ENCODE measurements at regions not wholly inside any gene's neighbourhood (a gene's known extent, or its start where the extent isn't known, plus 50 kb on each side); places are given as distances from the start of the nearest gene placed in this dataset.

DNA sequence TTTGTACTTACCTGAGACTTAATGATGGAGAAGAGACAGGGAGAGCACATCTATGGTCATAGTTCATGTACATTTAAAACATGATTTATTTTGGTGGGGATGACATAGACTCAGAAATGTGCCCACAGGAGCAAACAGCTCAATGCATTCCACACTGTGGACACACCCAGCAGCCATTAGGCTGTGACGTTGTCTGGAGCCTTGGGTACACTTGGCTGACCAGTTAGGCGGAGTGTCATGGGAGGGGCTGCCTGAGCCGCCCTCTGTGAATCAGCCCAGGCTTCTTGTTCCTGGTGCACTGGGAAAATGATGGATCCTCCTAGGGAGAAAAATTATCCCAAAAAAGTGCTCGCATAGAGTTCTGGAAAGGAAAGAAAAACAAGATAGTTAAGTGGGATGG is 231.0 kb upstream of the GMDS start:
- Histone ChIP-seq H3K27me3 (ENCODE audit: control insufficient read depth, insufficient read depth, low read length, poor library complexity, severe bottlenecking) (no peaks in the 10 kb centered on the region), H3K4me1 (ENCODE audit: control insufficient read depth, insufficient read depth, low read length) (no peaks in the 10 kb centered on the region), H3K27ac (ENCODE audit: insufficient read depth, low read depth, low read length, poor library complexity, severe bottlenecking) (no peak overlapping the region), H3K9me3 (ENCODE audit: control insufficient read depth, low read length) (no peaks in the 10 kb centered on the region), H3K4me3 (ENCODE audit: insufficient read depth, low read depth, low read length) (no peak overlapping the region), H3K36me3 (ENCODE audit: control insufficient read depth, insufficient read depth, low read length) (no peaks in the 10 kb centered on the region)
- 79 to 80% methylated on average over 4 of the region's 4 CpGs for WGBS, 2 experiments

GRCh38 chr6:2471472-2471871 is 226.1 kb upstream of the GMDS start:
- no peaks in the 10 kb centered on the region for H3K9me3 ChIP-seq (ENCODE audit: control insufficient read depth, low read length)
- no peaks in the 10 kb centered on the region for H3K36me3 ChIP-seq (ENCODE audit: control insufficient read depth, insufficient read depth, low read length)
- 83 to 87% methylated on average over 9 of the region's 9 CpGs for WGBS, 2 experiments

GRCh38 chr6:2469428-2469827 is 224.0 kb upstream of the GMDS start:
- H3K4me1 ChIP-seq (ENCODE audit: control insufficient read depth, insufficient read depth, low read length) = peaks cover 4% of the 10 kb centered on the region
- no peak overlapping the region for H3K27ac ChIP-seq (ENCODE audit: insufficient read depth, low read depth, low read length, poor library complexity, severe bottlenecking)
- H3K9me3 ChIP-seq (ENCODE audit: control insufficient read depth, low read length) = no peaks in the 10 kb centered on the region
- H3K4me3 ChIP-seq (ENCODE audit: insufficient read depth, low read depth, low read length) = no peak overlapping the region
- H3K27me3 ChIP-seq (ENCODE audit: control insufficient read depth, insufficient read depth, low read length, poor library complexity, severe bottlenecking) = no peaks in the 10 kb centered on the region
- H3K36me3 ChIP-seq (ENCODE audit: control insufficient read depth, insufficient read depth, low read length) = no peaks in the 10 kb centered on the region
- 95 to 96% methylated on average over 8 of the region's 8 CpGs for WGBS, 2 experiments

More at GRCh38 chr6:2471472-2471871, 226.1 kb upstream of the GMDS start:
- H3K4me1 ChIP-seq (ENCODE audit: control insufficient read depth, insufficient read depth, low read length) = peaks cover 4% of the 10 kb centered on the region
- H3K27me3 ChIP-seq (ENCODE audit: control insufficient read depth, insufficient read depth, low read length, poor library complexity, severe bottlenecking) = no peaks in the 10 kb centered on the region
- H3K27ac ChIP-seq (ENCODE audit: insufficient read depth, low read depth, low read length, poor library complexity, severe bottlenecking) = no peak overlapping the region
- no peak overlapping the region for H3K4me3 ChIP-seq (ENCODE audit: insufficient read depth, low read depth, low read length)

DNA sequence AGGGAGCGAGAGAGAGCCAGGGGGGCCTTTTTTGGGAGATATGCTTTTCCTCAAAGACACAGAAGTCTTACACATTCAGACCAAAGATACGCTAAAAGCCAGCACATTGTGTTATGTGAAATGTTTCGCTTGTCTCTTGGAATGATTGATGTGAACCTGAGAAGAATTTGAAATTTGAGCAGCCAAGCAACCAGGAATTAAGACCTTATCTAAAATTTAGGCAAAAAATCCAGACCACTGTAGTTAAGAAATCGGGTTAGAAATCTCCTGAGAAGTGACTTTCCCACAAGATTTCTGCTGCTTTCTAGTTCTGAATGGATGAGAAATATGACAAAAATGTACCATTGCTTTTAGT is 223.2 kb upstream of the GMDS start:
- Histone ChIP-seq H3K4me3 (ENCODE audit: insufficient read depth, low read depth, low read length) (no peak overlapping the region), H3K27ac (ENCODE audit: insufficient read depth, low read depth, low read length, poor library complexity, severe bottlenecking) (no peak overlapping the region), H3K27me3 (ENCODE audit: control insufficient read depth, insufficient read depth, low read length, poor library complexity, severe bottlenecking) (no peaks in the 10 kb centered on the region), H3K9me3 (ENCODE audit: control insufficient read depth, low read length) (no peaks in the 10 kb centered on the region), H3K36me3 (ENCODE audit: control insufficient read depth, insufficient read depth, low read length) (no peaks in the 10 kb centered on the region), H3K4me1 (ENCODE audit: control insufficient read depth, insufficient read depth, low read length) (peaks cover 4% of the 10 kb centered on the region)
- WGBS, 2 experiments = 78 to 90% methylated on average over 3 to 4 of the region's 4 CpGs

DNA sequence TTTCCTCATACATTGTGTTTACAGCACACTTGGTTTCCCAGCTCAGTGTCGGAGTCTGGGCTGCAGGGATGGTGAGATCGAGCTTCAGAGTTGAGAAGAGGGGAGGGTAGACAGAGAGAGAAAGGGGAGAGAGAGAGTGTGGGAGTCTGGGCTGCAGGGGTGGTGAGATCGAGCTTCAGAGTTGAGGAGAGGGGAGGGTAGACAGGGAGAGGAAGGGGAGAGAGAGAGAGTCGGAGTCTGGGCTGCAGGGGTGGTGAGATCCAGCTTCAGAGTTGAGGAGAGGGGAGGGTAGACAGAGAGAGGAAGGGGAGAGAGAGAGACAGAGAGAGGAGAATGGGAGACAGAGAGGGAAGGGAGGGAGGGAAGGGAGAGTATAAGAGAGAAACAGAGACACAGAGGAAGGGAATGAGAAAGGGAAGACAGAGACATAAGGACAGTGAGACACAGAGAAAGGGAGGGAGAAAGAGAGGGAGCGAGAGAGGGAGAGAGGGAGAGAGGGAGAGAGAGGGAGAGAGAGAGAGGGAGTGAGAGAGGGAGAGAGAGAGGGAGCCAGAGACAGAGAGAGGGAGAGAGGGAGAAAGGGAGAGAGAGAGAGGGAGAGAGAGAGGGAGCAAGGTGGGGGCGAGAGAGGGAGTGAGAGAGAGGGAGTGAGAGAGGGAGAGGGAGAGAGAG is 222.7 kb upstream of the GMDS start:
- H3K9me3 ChIP-seq (ENCODE audit: control insufficient read depth, low read length) = no peaks in the 10 kb centered on the region
- H3K27ac ChIP-seq (ENCODE audit: insufficient read depth, low read depth, low read length, poor library complexity, severe bottlenecking) = no peak overlapping the region
- no peaks in the 10 kb centered on the region for H3K36me3 ChIP-seq (ENCODE audit: control insufficient read depth, insufficient read depth, low read length)
- peaks cover 4% of the 10 kb centered on the region for H3K4me1 ChIP-seq (ENCODE audit: control insufficient read depth, insufficient read depth, low read length)
- H3K27me3 ChIP-seq (ENCODE audit: control insufficient read depth, insufficient read depth, low read length, poor library complexity, severe bottlenecking) = no peaks in the 10 kb centered on the region
- H3K4me3 ChIP-seq (ENCODE audit: insufficient read depth, low read depth, low read length) = no peak overlapping the region
- WGBS, 2 experiments = 59 to 62% methylated on average over 6 of the region's 6 CpGs

GRCh38 chr6:2465336-2465735 is 219.9 kb upstream of the GMDS start:
- Histone ChIP-seq H3K27ac (ENCODE audit: insufficient read depth, low read depth, low read length, poor library complexity, severe bottlenecking) (no peak overlapping the region), H3K4me1 (ENCODE audit: control insufficient read depth, insufficient read depth, low read length) (peaks cover 4% of the 10 kb centered on the region), H3K4me3 (ENCODE audit: insufficient read depth, low read depth, low read length) (no peak overlapping the region), H3K9me3 (ENCODE audit: control insufficient read depth, low read length) (no peaks in the 10 kb centered on the region), H3K36me3 (ENCODE audit: control insufficient read depth, insufficient read depth, low read length) (no peaks in the 10 kb centered on the region), H3K27me3 (ENCODE audit: control insufficient read depth, insufficient read depth, low read length, poor library complexity, severe bottlenecking) (no peaks in the 10 kb centered on the region)
- WGBS, 2 experiments = 91 to 95% methylated on average over 9 of the region's 9 CpGs

- H3K27ac ChIP-seq (ENCODE audit: insufficient read depth, low read depth, low read length, poor library complexity, severe bottlenecking) = no peak overlapping the region
- no peaks in the 10 kb centered on the region for H3K27me3 ChIP-seq (ENCODE audit: control insufficient read depth, insufficient read depth, low read length, poor library complexity, severe bottlenecking)
- 94 to 100% methylated on average over 5 of the region's 5 CpGs for WGBS, 2 experiments
- no peaks in the 10 kb centered on the region for H3K9me3 ChIP-seq (ENCODE audit: control insufficient read depth, low read length)
- no peaks in the 10 kb centered on the region for H3K36me3 ChIP-seq (ENCODE audit: control insufficient read depth, insufficient read depth, low read length)
- H3K4me3 ChIP-seq (ENCODE audit: insufficient read depth, low read depth, low read length) = no peak overlapping the region
- peaks cover 4% of the 10 kb centered on the region for H3K4me1 ChIP-seq (ENCODE audit: control insufficient read depth, insufficient read depth, low read length)
These were observed 219.2 kb upstream of the GMDS start for GRCh38 chr6:2464641-2465040.

GRCh38 chr6:2462831-2463230 is 217.4 kb upstream of the GMDS start:
- Histone ChIP-seq H3K27me3 (ENCODE audit: control insufficient read depth, insufficient read depth, low read length, poor library complexity, severe bottlenecking) (no peaks in the 10 kb centered on the region), H3K9me3 (ENCODE audit: control insufficient read depth, low read length) (no peaks in the 10 kb centered on the region), H3K4me1 (ENCODE audit: control insufficient read depth, insufficient read depth, low read length) (no peaks in the 10 kb centered on the region), H3K36me3 (ENCODE audit: control insufficient read depth, insufficient read depth, low read length) (no peaks in the 10 kb centered on the region), H3K4me3 (ENCODE audit: insufficient read depth, low read depth, low read length) (no peak overlapping the region), H3K27ac (ENCODE audit: insufficient read depth, low read depth, low read length, poor library complexity, severe bottlenecking) (no peak overlapping the region)
- WGBS, 2 experiments = 93 to 95% methylated on average over 10 of the region's 10 CpGs

- Histone ChIP-seq H3K4me1 (ENCODE audit: control insufficient read depth, insufficient read depth, low read length) (no peaks in the 10 kb centered on the region), H3K4me3 (ENCODE audit: insufficient read depth, low read depth, low read length) (no peak overlapping the region), H3K9me3 (ENCODE audit: control insufficient read depth, low read length) (no peaks in the 10 kb centered on the region), H3K27ac (ENCODE audit: insufficient read depth, low read depth, low read length, poor library complexity, severe bottlenecking) (no peak overlapping the region), H3K27me3 (ENCODE audit: control insufficient read depth, insufficient read depth, low read length, poor library complexity, severe bottlenecking) (no peaks in the 10 kb centered on the region), H3K36me3 (ENCODE audit: control insufficient read depth, insufficient read depth, low read length) (no peaks in the 10 kb centered on the region)
- WGBS, 2 experiments = 94% methylated on average over 9 of the region's 9 CpGs
These were observed 214.9 kb upstream of the GMDS start for GRCh38 chr6:2460216-2460745.

GRCh38 chr6:2454180-2454579 is 208.8 kb upstream of the GMDS start:
- H3K4me3 ChIP-seq (ENCODE audit: insufficient read depth, low read depth, low read length) = no peak overlapping the region
- no peaks in the 10 kb centered on the region for H3K36me3 ChIP-seq (ENCODE audit: control insufficient read depth, insufficient read depth, low read length)
- no peaks in the 10 kb centered on the region for H3K9me3 ChIP-seq (ENCODE audit: control insufficient read depth, low read length)
- peaks cover 15% of the 10 kb centered on the region for H3K27me3 ChIP-seq (ENCODE audit: control insufficient read depth, insufficient read depth, low read length, poor library complexity, severe bottlenecking)
- peaks cover 4% of the 10 kb centered on the region for H3K4me1 ChIP-seq (ENCODE audit: control insufficient read depth, insufficient read depth, low read length)
- 93 to 94% methylated on average over 7 of the region's 7 CpGs for WGBS, 2 experiments
- no peak overlapping the region for H3K27ac ChIP-seq (ENCODE audit: insufficient read depth, low read depth, low read length, poor library complexity, severe bottlenecking)
